BLaER1 treated with 17β-estradiol and CSF1 and Interleukin-3, amounts not matched to agents 10 nM and 100 nM (cell line): ENCODE measurements at regions not wholly inside any gene's neighbourhood (a gene's known extent, or its start where the extent isn't known, plus 50 kb on each side); places are given as distances from the start of the nearest gene placed in this dataset.

Experiments used
- H3K27ac ChIP-seq, 11 experiments: shearing (Covaris generic); formaldehyde crosslinking; 2 replicates each; pipeline ENCODE4 v1.8.1; 2022
- H3K27me3 ChIP-seq, 11 experiments: shearing (Covaris generic); formaldehyde crosslinking; 2 replicates each; pipeline ENCODE4 v1.8.1; 2022
- H3K36me3 ChIP-seq, 11 experiments: shearing (Covaris generic); formaldehyde crosslinking; 2 replicates each; pipeline ENCODE4 v1.8.1; 2022
- H3K4me1 ChIP-seq, 10 experiments: shearing (Covaris generic); formaldehyde crosslinking; 2 replicates each; pipeline ENCODE4 v1.8.1; 2022
- H3K4me2 ChIP-seq, 11 experiments: shearing (Covaris generic); formaldehyde crosslinking; 2 replicates each; pipeline ENCODE4 v1.8.1; 2022
- H3K4me3 ChIP-seq, 10 experiments: shearing (Covaris generic); formaldehyde crosslinking; 2 replicates each; pipeline ENCODE4 v1.8.1; 2022
- H3K9ac ChIP-seq, 11 experiments: shearing (Covaris generic); formaldehyde crosslinking; 2 replicates each; pipeline ENCODE4 v1.8.1; 2022
- H3K9me3 ChIP-seq, 11 experiments: shearing (Covaris generic); formaldehyde crosslinking; replicated peaks in 1 of 11; 2 replicates each; pipeline ENCODE4 v1.8.1; 2022
- H4K20me1 ChIP-seq, 11 experiments: shearing (Covaris generic); formaldehyde crosslinking; 2 replicates each; pipeline ENCODE4 v1.8.1; 2022
- Cebpa-rat ChIP-seq, 11 experiments: shearing (Covaris generic); IDR thresholded peaks; 2 replicates each; pipeline ENCODE4 v1.8.1; 2022

GRCh38 chr3:177474652-177475355, 277.5 kb upstream of the TBL1XR1 start:
- no peak overlapping the region for H3K27ac ChIP-seq
- H4K20me1 ChIP-seq = no peaks in the 10 kb centered on the region
- H3K4me2 ChIP-seq = no peak overlapping the region
- H3K36me3 ChIP-seq = no peaks in the 10 kb centered on the region
- H3K9me3 ChIP-seq = peaks cover 0 to 39% (median 11%) of the 10 kb centered on the region in 11 experiments; a peak in 13 of 22 replicates
- no peaks in the 10 kb centered on the region for H3K27me3 ChIP-seq
- no peak for TF ChIP-seq Cebpa-rat (IDR thresholded peaks at IDR 0.05)
- peaks cover 0 to 16% (median 0%) of the 10 kb centered on the region in 10 experiments; a peak in 7 of 20 replicates for H3K4me1 ChIP-seq
- no peak overlapping the region for H3K9ac ChIP-seq
- no peak overlapping the region for H3K4me3 ChIP-seq

- peaks cover 0 to 37% (median 11%) of the 10 kb centered on the region in 11 experiments; a peak in 12 of 22 replicates for H3K9me3 ChIP-seq
- no peak overlapping the region for H3K4me3 ChIP-seq
- H3K27ac ChIP-seq = no peak overlapping the region
- H3K36me3 ChIP-seq = no peaks in the 10 kb centered on the region
- H3K27me3 ChIP-seq = no peaks in the 10 kb centered on the region
- H3K4me2 ChIP-seq = no peak overlapping the region
- no peaks in the 10 kb centered on the region for H4K20me1 ChIP-seq
- TF ChIP-seq Cebpa-rat (IDR thresholded peaks at IDR 0.05) = no peak
- H3K4me1 ChIP-seq = peaks cover 0 to 16% (median 0%) of the 10 kb centered on the region in 10 experiments; a peak in 7 of 20 replicates
- H3K9ac ChIP-seq = no peak overlapping the region
Measured at GRCh38 chr3:177475356-177475665, 278.0 kb upstream of the TBL1XR1 start.

- Histone ChIP-seq H4K20me1 (no peaks in the 10 kb centered on the region), H3K36me3 (no peaks in the 10 kb centered on the region), H3K27me3 (no peaks in the 10 kb centered on the region), H3K4me1 (peaks cover 0 to 23% (median 0%) of the 10 kb centered on the region in 10 experiments; a peak in 7 of 20 replicates), H3K9me3 (peaks cover 0 to 31% (median 4%) of the 10 kb centered on the region in 11 experiments; a peak in 10 of 22 replicates), H3K9ac (no peak overlapping the region), H3K27ac (no peak overlapping the region), H3K4me2 (no peak overlapping the region), H3K4me3 (no peak overlapping the region)
- TF ChIP-seq Cebpa-rat (IDR thresholded peaks at IDR 0.05) = no peak
Measured at GRCh38 chr3:177476495-177476894, 279.2 kb upstream of the TBL1XR1 start.

DNA sequence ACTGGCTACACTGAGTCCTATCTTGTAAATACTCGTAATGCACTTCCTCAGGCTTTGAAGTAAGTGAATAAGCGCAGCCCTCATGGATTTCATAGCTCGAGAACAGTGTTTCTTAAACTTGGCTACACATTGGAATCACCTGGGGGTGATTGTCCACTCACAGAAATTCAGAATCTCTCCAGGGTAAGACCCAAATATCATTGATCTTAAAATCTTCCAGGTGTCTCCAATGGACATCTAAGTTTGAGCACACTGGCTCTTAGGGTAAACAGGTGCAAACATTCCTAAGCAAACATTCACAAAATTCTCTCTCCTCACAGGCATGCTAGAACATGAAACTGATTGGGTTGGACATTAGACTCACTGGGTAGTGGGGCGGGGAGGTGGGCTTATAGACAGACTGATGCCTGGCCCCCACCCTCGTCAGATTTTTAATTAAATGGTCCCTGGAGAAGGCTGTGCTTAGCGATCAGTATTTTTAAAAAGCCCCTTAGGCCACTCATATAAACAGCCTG, 279.7 kb upstream of the TBL1XR1 start:
- H3K4me1 ChIP-seq = peaks cover 0 to 24% (median 0%) of the 10 kb centered on the region in 10 experiments; a peak in 7 of 20 replicates
- no peaks in the 10 kb centered on the region for H4K20me1 ChIP-seq
- no peak overlapping the region for H3K27ac ChIP-seq
- TF ChIP-seq Cebpa-rat (IDR thresholded peaks at IDR 0.05) = no peak
- peaks cover 0 to 29% (median 3%) of the 10 kb centered on the region in 11 experiments; a peak in 6 of 22 replicates for H3K9me3 ChIP-seq
- no peak overlapping the region for H3K9ac ChIP-seq
- no peak overlapping the region for H3K4me3 ChIP-seq
- no peaks in the 10 kb centered on the region for H3K36me3 ChIP-seq
- H3K27me3 ChIP-seq = no peaks in the 10 kb centered on the region
- no peak overlapping the region for H3K4me2 ChIP-seq

DNA sequence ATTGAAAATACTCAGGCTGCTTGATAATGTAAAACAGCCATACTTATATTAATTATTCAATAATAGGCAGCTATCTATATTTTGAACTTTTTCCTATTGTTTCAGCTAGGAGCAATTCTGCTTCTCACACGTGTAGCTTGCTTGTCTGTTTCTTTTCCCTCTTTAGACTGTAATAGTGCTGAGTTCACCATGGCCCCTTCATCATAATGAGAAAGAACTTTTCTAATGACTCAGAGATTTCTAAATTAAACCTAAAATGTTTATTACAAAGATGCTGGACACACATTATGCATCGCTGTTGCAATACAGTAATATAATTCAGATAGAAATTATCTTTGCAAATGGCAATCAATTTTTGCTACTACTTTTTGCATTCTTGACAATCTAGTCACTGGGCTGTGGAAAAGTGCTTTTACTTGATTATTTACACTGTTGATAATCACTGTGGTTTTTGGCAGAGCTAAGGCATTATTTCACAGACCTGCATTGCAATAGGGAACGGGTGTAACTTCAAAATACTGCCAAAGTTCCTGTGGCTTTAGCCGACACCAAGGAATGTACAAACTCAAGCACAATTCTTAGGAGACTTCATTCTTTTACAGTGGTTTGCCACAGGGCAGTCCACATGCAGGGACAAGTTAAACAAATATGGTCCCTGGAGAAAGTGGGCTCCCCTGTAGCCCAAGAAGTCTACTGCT, 281.0 kb upstream of the TBL1XR1 start:
- Histone ChIP-seq H3K27ac (peak overlapping the region in 1 of 11 experiments; percentile 18; a peak in 1 of 22 replicates), H4K20me1 (no peaks in the 10 kb centered on the region), H3K27me3 (no peaks in the 10 kb centered on the region), H3K36me3 (no peaks in the 10 kb centered on the region), H3K4me1 (peaks cover 0 to 24% (median 0%) of the 10 kb centered on the region in 10 experiments; a peak in 7 of 20 replicates), H3K4me3 (no peak overlapping the region), H3K9me3 (peaks cover 0 to 33% (median 3%) of the 10 kb centered on the region in 11 experiments; a peak in 6 of 22 replicates), H3K9ac (no peak overlapping the region), H3K4me2 (peak overlapping the region in 4 of 11 experiments; percentile 26 to 42 (median 36); a peak in 6 of 22 replicates)
- TF ChIP-seq Cebpa-rat (IDR thresholded peaks at IDR 0.05) = no peak

DNA sequence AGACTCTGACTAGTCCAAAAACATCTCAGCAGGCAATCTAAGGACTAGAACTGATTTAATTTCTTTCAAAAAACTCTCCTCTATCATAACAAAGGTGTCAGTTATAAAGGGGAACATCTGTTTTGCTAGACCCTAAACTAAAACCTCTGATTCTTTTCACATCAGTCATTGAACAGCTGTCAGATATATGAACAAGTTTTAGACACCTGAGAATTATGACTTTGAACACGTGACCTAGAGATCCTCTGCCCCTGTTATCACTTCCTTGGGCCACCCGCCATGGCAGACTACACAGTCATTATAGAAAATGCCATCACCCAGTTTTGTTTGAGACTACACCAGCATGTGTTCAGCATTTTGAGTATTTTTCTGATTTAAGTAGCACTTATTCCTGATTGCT, 282.3 kb upstream of the TBL1XR1 start:
- H3K4me1 ChIP-seq = peaks cover 0 to 24% (median 0%) of the 10 kb centered on the region in 10 experiments; a peak in 7 of 20 replicates
- H4K20me1 ChIP-seq = no peaks in the 10 kb centered on the region
- no peaks in the 10 kb centered on the region for H3K36me3 ChIP-seq
- no peaks in the 10 kb centered on the region for H3K27me3 ChIP-seq
- H3K9me3 ChIP-seq = peaks cover 0 to 46% (median 11%) of the 10 kb centered on the region in 11 experiments; a peak in 15 of 22 replicates
- no peak overlapping the region for H3K4me3 ChIP-seq
- no peak overlapping the region for H3K4me2 ChIP-seq
- no peak overlapping the region for H3K9ac ChIP-seq
- H3K27ac ChIP-seq = no peak overlapping the region
- no peak for TF ChIP-seq Cebpa-rat (IDR thresholded peaks at IDR 0.05)

DNA sequence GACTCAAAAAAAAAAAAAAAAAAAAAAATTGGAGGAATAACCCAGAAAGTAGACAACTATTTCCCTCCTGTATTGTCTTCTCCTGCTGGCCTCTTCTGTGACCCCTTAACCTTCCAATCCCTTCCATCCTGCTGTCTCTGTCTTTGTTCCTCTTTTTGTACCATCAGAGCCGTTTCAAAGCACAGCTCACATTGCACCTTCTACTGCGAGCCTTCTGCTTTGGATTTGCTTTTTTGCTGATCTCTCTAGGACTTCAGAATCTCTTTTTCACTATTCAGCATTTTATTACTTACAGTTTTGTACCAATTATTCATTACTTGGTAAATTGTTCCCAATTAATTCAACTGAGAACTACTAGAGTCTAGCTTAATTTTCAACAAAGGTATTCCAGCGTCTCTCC, 284.0 kb upstream of the TBL1XR1 start:
- no peak overlapping the region for H3K4me3 ChIP-seq
- H4K20me1 ChIP-seq = no peaks in the 10 kb centered on the region
- H3K27ac ChIP-seq = no peak overlapping the region
- 0 out of 22 replicates have a peak overlapping the region, but pooled peaks of 1 of the 11 experiments have one; percentile 9 for H3K4me2 ChIP-seq
- TF ChIP-seq Cebpa-rat (IDR thresholded peaks at IDR 0.05) = no peak
- no peak overlapping the region for H3K9ac ChIP-seq
- peaks cover 0 to 5% (median 0%) of the 10 kb centered on the region in 11 experiments; a peak in 2 of 22 replicates for H3K36me3 ChIP-seq
- H3K9me3 ChIP-seq = peaks cover 9 to 53% (median 28%) of the 10 kb centered on the region in 11 experiments
- no peaks in the 10 kb centered on the region for H3K27me3 ChIP-seq
- H3K4me1 ChIP-seq = peaks cover 0 to 24% (median 0%) of the 10 kb centered on the region in 10 experiments; a peak in 7 of 20 replicates

DNA sequence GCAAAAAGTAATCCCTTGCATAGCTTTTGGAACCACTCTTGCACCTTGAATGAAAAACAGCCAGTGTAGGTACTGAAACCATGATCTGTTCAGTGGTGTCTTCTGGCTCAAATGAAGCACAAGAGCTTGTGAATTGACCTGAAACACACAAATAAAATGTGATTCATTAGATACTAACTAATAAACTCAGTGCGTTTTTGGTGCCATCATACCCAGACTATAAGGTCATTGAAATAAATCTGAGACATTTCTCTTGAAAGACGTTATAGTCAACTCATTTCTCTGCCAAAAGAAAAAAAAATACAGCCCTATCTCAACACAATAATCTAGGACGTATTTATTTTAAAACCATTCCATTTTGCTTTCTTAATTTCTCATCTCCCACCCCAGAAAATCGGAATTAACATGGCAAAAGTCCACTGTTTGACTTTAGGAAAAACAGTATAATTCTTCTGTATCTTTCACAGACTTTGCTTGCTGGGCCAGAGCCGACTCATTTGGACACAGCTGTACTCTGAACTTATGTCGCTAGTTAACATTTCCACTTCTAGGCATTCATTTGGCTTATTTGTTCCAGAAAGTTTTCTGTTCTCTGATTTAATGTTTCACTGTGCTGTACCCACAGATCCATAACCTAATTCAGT, 284.9 kb upstream of the TBL1XR1 start:
- H3K4me1 ChIP-seq = peaks cover 0 to 24% (median 0%) of the 10 kb centered on the region in 10 experiments; a peak in 7 of 20 replicates
- peaks cover 0 to 5% (median 0%) of the 10 kb centered on the region in 11 experiments; a peak in 2 of 22 replicates for H3K36me3 ChIP-seq
- no peak overlapping the region for H3K4me2 ChIP-seq
- H3K4me3 ChIP-seq = no peak overlapping the region
- peaks cover 9 to 53% (median 32%) of the 10 kb centered on the region in 11 experiments for H3K9me3 ChIP-seq
- H4K20me1 ChIP-seq = no peaks in the 10 kb centered on the region
- TF ChIP-seq Cebpa-rat (IDR thresholded peaks at IDR 0.05) = no peak
- no peak overlapping the region for H3K27ac ChIP-seq
- no peaks in the 10 kb centered on the region for H3K27me3 ChIP-seq
- no peak overlapping the region for H3K9ac ChIP-seq
